ENCODE measurements at regions not wholly inside any gene's neighbourhood (a gene's known extent, or its start where the extent isn't known, plus 50 kb on each side); places are given as distances from the start of the nearest gene placed in this dataset.

DNA sequence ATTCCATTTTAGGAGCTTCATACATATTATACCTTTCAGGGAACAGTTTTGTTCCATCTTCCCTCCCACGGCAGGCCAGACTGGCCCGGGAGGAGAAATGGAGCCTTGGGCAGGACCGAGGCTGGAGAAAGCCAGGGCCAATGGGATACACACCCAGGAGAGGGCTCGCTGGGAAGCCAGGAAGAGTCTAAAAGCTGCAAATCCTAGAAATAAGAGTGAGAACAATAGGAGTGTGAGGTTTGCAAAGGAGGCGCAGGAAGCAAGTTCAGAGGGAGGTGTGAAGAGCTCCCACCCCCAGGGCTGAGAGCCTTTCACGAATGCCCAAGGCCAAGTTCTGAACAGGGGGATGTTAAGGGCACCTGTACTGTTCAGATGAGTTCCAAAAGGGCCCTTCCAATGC, 67.5 kb upstream of the CPSF6 start:
- TF ChIP-seq EZH2 (IDR thresholded peaks at IDR 0.05), result no peak
- no peak for TF ChIP-seq POLR2AphosphoS5 (IDR thresholded peaks at IDR 0.05; ENCODE audit: borderline replicate concordance, low read depth, low read length)
- TF ChIP-seq FOXP2 (optimal IDR thresholded peaks at IDR 0.05; ENCODE audit: control extremely low read depth, extremely low read length, insufficient read depth), result no peak
